ENCODE measurements at regions not wholly inside any gene's neighbourhood (a gene's known extent, or its start where the extent isn't known, plus 50 kb on each side); places are given as distances from the start of the nearest gene placed in this dataset.

- H3K27me3 Mint-ChIP-seq: no peaks in the 10 kb centered on the region
- DNase-seq: no peak
- no peaks in the 10 kb centered on the region for H3K27me3 ChIP-seq (ENCODE audit: control insufficient read depth in 2 of 2, insufficient read depth in 2 of 2, low read length in 2 of 2)
- no peaks in the 10 kb centered on the region for H3K4me1 ChIP-seq (ENCODE audit: control insufficient read depth in 2 of 2, insufficient read depth in 2 of 2, low read length in 2 of 2)
- no peak overlapping the region for H3K27ac Mint-ChIP-seq
- ChIA-PET CTCF (no interaction called here), POLR2A (no interaction called here)
- no peak overlapping the region for H3K4me3 ChIP-seq (ENCODE audit: low read length)
- no peaks in the 10 kb centered on the region for H3K36me3 ChIP-seq (ENCODE audit: control insufficient read depth in 2 of 3, insufficient read depth in 3 of 3, low read length in 3 of 3)
- no peak for ATAC-seq
- intact Hi-C loops (cut with micrococcal nuclease): no loop called here
- no peak overlapping the region for H3K4me3 Mint-ChIP-seq
- peaks cover 0 to 21% (median 7%) of the 10 kb centered on the region in 11 donors for H3K9me3 Mint-ChIP-seq
- H3K4me1 Mint-ChIP-seq: no peaks in the 10 kb centered on the region
- H3K9me3 ChIP-seq (ENCODE audit: control insufficient read depth in 2 of 3, low read length in 3 of 3): no peaks in the 10 kb centered on the region
- no peaks in the 10 kb centered on the region for H3K36me3 Mint-ChIP-seq
- H3K27ac ChIP-seq (ENCODE audit: low read depth, low read length): no peak overlapping the region
Measured at GRCh38 chr2:57333221-57333620, 713.4 kb upstream of the VRK2 start.

GRCh38 chr2:57343391-57344006, 703.1 kb upstream of the VRK2 start:
- CTCF ChIA-PET: no interaction called here
- DNase-seq (no peak), ATAC-seq (no peak)
- Histone ChIP-seq H3K27me3 (ENCODE audit: control insufficient read depth in 2 of 2, insufficient read depth in 2 of 2, low read length in 2 of 2) (no peaks in the 10 kb centered on the region), H3K4me3 (ENCODE audit: low read length) (no peak overlapping the region), H3K36me3 (ENCODE audit: control insufficient read depth in 2 of 3, insufficient read depth in 3 of 3, low read length in 3 of 3) (no peaks in the 10 kb centered on the region), H3K27ac (ENCODE audit: low read depth, low read length) (no peak overlapping the region), H3K4me1 (ENCODE audit: control insufficient read depth in 2 of 2, insufficient read depth in 2 of 2, low read length in 2 of 2) (no peaks in the 10 kb centered on the region), H3K9me3 (ENCODE audit: control insufficient read depth in 2 of 3, low read length in 3 of 3) (no peaks in the 10 kb centered on the region)
- no peaks in the 10 kb centered on the region for H3K27me3 Mint-ChIP-seq
- POLR2A ChIA-PET: no interaction called here
- H3K9me3 Mint-ChIP-seq: peaks cover 11 to 53% (median 25%) of the 10 kb centered on the region in 11 donors
- no peak overlapping the region for H3K4me3 Mint-ChIP-seq
- peaks cover 0 to 4% (median 0%) of the 10 kb centered on the region in 5 donors for H3K36me3 Mint-ChIP-seq
- H3K4me1 Mint-ChIP-seq: no peaks in the 10 kb centered on the region
- no peak overlapping the region for H3K27ac Mint-ChIP-seq
- intact Hi-C loops (cut with micrococcal nuclease): no loop called here

- Histone ChIP-seq H3K36me3 (ENCODE audit: control insufficient read depth in 2 of 3, insufficient read depth in 3 of 3, low read length in 3 of 3) (no peaks in the 10 kb centered on the region), H3K4me3 (ENCODE audit: low read length) (no peak overlapping the region), H3K27me3 (ENCODE audit: control insufficient read depth in 2 of 2, insufficient read depth in 2 of 2, low read length in 2 of 2) (no peaks in the 10 kb centered on the region), H3K4me1 (ENCODE audit: control insufficient read depth in 2 of 2, insufficient read depth in 2 of 2, low read length in 2 of 2) (no peaks in the 10 kb centered on the region), H3K9me3 (ENCODE audit: control insufficient read depth in 2 of 3, low read length in 3 of 3) (no peaks in the 10 kb centered on the region), H3K27ac (ENCODE audit: low read depth, low read length) (no peak overlapping the region)
- H3K36me3 Mint-ChIP-seq: no peaks in the 10 kb centered on the region
- intact Hi-C loops (cut with micrococcal nuclease): no loop called here
- DNase-seq (no peak), ATAC-seq (no peak)
- H3K4me1 Mint-ChIP-seq: no peaks in the 10 kb centered on the region
- H3K4me3 Mint-ChIP-seq: no peak overlapping the region
- ChIA-PET POLR2A (no interaction called here), CTCF (no interaction called here)
- no peak overlapping the region for H3K27ac Mint-ChIP-seq
- peaks cover 0 to 45% (median 9%) of the 10 kb centered on the region in 11 donors for H3K9me3 Mint-ChIP-seq
- no peaks in the 10 kb centered on the region for H3K27me3 Mint-ChIP-seq
Measured at GRCh38 chr2:57368190-57368589, 678.4 kb upstream of the VRK2 start.

- H3K36me3 Mint-ChIP-seq: no peaks in the 10 kb centered on the region
- no peak overlapping the region for H3K4me3 Mint-ChIP-seq
- ChIA-PET POLR2A (no interaction called here), CTCF (no interaction called here)
- H3K9me3 Mint-ChIP-seq: peaks cover 0 to 38% (median 6%) of the 10 kb centered on the region in 11 donors
- no peak overlapping the region for H3K4me3 ChIP-seq (ENCODE audit: low read length)
- intact Hi-C loops (cut with micrococcal nuclease): no loop called here
- no peak overlapping the region for H3K27ac ChIP-seq (ENCODE audit: low read depth, low read length)
- no peaks in the 10 kb centered on the region for H3K27me3 Mint-ChIP-seq
- no peak overlapping the region for H3K27ac Mint-ChIP-seq
- H3K4me1 Mint-ChIP-seq: no peaks in the 10 kb centered on the region
- DNase-seq (no peak), ATAC-seq (no peak)
- H3K4me1 ChIP-seq (ENCODE audit: control insufficient read depth in 2 of 2, insufficient read depth in 2 of 2, low read length in 2 of 2): no peaks in the 10 kb centered on the region
- H3K27me3 ChIP-seq (ENCODE audit: control insufficient read depth in 2 of 2, insufficient read depth in 2 of 2, low read length in 2 of 2): no peaks in the 10 kb centered on the region
- no peaks in the 10 kb centered on the region for H3K9me3 ChIP-seq (ENCODE audit: control insufficient read depth in 2 of 3, low read length in 3 of 3)
- H3K36me3 ChIP-seq (ENCODE audit: control insufficient read depth in 2 of 3, insufficient read depth in 3 of 3, low read length in 3 of 3): no peaks in the 10 kb centered on the region
Measured at GRCh38 chr2:57370882-57371585, 675.6 kb upstream of the VRK2 start.

GRCh38 chr2:57372237-57372984, 674.2 kb upstream of the VRK2 start:
- CTCF ChIA-PET: no interaction called here

GRCh38 chr2:57373530-57373929, 673.1 kb upstream of the VRK2 start:
- ChIA-PET CTCF (no interaction called here), POLR2A (no interaction called here)
- Histone ChIP-seq H3K4me1 (ENCODE audit: control insufficient read depth in 2 of 2, insufficient read depth in 2 of 2, low read length in 2 of 2) (no peaks in the 10 kb centered on the region), H3K4me3 (ENCODE audit: low read length) (no peak overlapping the region), H3K9me3 (ENCODE audit: control insufficient read depth in 2 of 3, low read length in 3 of 3) (no peaks in the 10 kb centered on the region), H3K36me3 (ENCODE audit: control insufficient read depth in 2 of 3, insufficient read depth in 3 of 3, low read length in 3 of 3) (no peaks in the 10 kb centered on the region), H3K27ac (ENCODE audit: low read depth, low read length) (no peak overlapping the region), H3K27me3 (ENCODE audit: control insufficient read depth in 2 of 2, insufficient read depth in 2 of 2, low read length in 2 of 2) (no peaks in the 10 kb centered on the region)
- ATAC-seq (no peak), DNase-seq (no peak)
- no peaks in the 10 kb centered on the region for H3K4me1 Mint-ChIP-seq
- no peak overlapping the region for H3K27ac Mint-ChIP-seq
- intact Hi-C loops (cut with micrococcal nuclease): no loop called here
- no peak overlapping the region for H3K4me3 Mint-ChIP-seq
- peaks cover 0 to 34% (median 5%) of the 10 kb centered on the region in 11 donors for H3K9me3 Mint-ChIP-seq
- H3K27me3 Mint-ChIP-seq: no peaks in the 10 kb centered on the region
- no peaks in the 10 kb centered on the region for H3K36me3 Mint-ChIP-seq

More at GRCh38 chr2:57372237-57372984, 674.2 kb upstream of the VRK2 start:
- no peak for ATAC-seq
- no peak overlapping the region for H3K4me3 ChIP-seq (ENCODE audit: low read length)
- H3K4me1 Mint-ChIP-seq: no peaks in the 10 kb centered on the region
- H3K27me3 ChIP-seq (ENCODE audit: control insufficient read depth in 2 of 2, insufficient read depth in 2 of 2, low read length in 2 of 2): no peaks in the 10 kb centered on the region
- H3K4me1 ChIP-seq (ENCODE audit: control insufficient read depth in 2 of 2, insufficient read depth in 2 of 2, low read length in 2 of 2): no peaks in the 10 kb centered on the region
- intact Hi-C loops (cut with micrococcal nuclease): no loop called here
- POLR2A ChIA-PET: no interaction called here
- H3K9me3 Mint-ChIP-seq: peaks cover 0 to 43% (median 9%) of the 10 kb centered on the region in 11 donors
- no peaks in the 10 kb centered on the region for H3K27me3 Mint-ChIP-seq
- H3K4me3 Mint-ChIP-seq: no peak overlapping the region
- H3K27ac Mint-ChIP-seq: no peak overlapping the region
- no peaks in the 10 kb centered on the region for H3K9me3 ChIP-seq (ENCODE audit: control insufficient read depth in 2 of 3, low read length in 3 of 3)
- H3K36me3 ChIP-seq (ENCODE audit: control insufficient read depth in 2 of 3, insufficient read depth in 3 of 3, low read length in 3 of 3): no peaks in the 10 kb centered on the region
- no peak overlapping the region for H3K27ac ChIP-seq (ENCODE audit: low read depth, low read length)
- H3K36me3 Mint-ChIP-seq: no peaks in the 10 kb centered on the region
- DNase-seq: no peak

All from naive thymus-derived CD4-positive, alpha-beta T cell (primary cell).